ENCODE measurements at regions not wholly inside any gene's neighbourhood (a gene's known extent, or its start where the extent isn't known, plus 50 kb on each side); places are given as distances from the start of the nearest gene placed in this dataset.

DNA sequence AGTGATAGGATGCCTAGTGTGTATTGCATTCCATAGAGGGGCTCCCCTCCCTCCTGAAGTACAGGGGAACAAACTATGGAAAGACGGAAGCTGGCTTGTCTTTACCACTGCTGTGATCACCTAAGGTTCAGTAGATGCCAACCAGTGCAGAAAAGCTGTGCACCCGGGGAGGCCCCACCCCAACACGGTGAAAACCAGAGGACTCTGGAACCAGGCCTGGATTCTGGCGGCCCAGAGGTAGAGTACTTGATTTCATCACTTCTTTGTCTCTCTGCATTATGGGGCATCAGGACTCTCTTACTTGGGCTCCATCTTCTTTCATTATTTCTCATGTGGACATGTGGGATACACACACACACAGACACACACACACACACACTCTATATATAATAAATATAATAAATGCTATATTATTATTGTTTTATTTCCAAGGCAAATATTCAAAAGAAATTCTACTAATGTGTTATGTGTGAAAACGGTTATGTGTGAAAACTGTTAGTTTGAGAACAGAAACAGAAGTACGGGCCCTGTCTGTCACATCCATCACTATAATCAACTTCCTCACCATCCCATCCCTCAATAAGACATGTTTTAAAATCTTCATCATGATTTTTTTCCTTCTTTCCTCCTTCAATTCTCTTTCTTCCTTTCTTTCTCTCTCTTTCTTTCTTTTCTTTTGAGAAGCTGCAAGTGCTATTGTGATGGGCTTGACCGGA lies 152.4 kb upstream of the CMC1 start:
- no peak for DNase-seq
- TF ChIP-seq GATA1 (IDR thresholded peaks at IDR 0.05; ENCODE audit: low read depth, low read length): no peak
- no peak for TF ChIP-seq POLR2A (IDR thresholded peaks at IDR 0.05; ENCODE audit: low read length)

DNA sequence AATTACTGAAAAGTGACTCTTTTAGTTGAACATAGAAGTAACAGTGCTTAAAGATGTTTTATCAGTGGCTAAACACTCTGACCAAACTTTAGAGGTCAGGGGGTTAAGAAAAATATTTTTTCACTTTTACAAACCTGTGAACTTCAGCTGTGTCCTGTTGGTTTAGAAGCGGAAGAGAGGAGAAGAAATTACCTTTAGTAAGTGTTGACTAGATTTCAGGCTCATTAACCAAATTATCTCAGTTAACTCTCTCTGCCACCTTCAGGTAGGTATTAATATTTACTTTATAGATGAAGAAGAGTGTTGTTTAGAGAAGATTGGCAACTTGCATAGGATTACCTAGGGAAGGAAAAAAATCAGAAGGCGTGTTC lies 151.9 kb upstream of the CMC1 start:
- DNase-seq: no peak
- TF ChIP-seq GATA1 (IDR thresholded peaks at IDR 0.05; ENCODE audit: low read depth, low read length): no peak
- TF ChIP-seq POLR2A (IDR thresholded peaks at IDR 0.05; ENCODE audit: low read length): no peak

DNA sequence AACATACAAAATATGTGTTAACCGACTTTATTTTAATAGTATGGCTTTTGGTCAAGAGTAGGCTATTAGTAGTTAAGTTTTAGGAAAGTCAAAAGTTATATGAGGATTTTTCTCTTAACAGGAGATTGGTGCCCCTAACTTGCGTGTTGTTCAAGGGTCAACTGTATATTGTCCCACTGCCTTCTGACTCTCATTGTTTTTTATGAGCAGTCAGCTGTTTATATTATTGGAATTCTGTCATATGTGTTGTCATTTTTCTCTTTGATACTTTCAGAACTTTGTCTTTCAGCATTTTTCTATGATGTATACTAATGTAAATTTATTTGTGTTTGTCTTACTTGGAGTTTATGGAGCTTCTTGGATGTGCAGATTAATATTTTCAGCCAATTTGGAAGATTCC lies 142.1 kb upstream of the CMC1 start:
- DNase-seq: no peak
- no peak for TF ChIP-seq GATA1 (IDR thresholded peaks at IDR 0.05; ENCODE audit: low read depth, low read length)
- TF ChIP-seq POLR2A (IDR thresholded peaks at IDR 0.05; ENCODE audit: low read length): no peak

DNA sequence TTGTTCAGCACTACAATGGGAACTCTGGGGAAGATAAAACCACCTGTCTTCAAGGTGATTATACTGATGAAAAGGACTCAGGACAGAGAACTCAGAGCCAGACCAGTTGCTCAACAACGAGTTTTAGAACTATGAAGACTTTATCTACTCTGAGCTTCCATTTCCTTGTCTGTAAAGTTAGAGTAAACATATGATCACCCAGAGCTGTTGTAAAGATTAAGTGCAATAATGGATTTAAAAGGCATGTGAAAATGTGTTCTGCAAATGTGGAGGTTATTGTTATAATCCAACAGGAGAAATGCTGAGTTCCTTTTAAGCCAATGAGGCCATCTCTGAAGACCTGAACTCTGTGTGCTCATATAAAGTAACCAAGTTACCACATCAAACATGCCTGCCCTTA lies 139.7 kb upstream of the CMC1 start:
- no peak for DNase-seq
- no peak for TF ChIP-seq POLR2A (IDR thresholded peaks at IDR 0.05; ENCODE audit: low read length)
- TF ChIP-seq GATA1 (IDR thresholded peaks at IDR 0.05; ENCODE audit: low read depth, low read length): no peak

DNA sequence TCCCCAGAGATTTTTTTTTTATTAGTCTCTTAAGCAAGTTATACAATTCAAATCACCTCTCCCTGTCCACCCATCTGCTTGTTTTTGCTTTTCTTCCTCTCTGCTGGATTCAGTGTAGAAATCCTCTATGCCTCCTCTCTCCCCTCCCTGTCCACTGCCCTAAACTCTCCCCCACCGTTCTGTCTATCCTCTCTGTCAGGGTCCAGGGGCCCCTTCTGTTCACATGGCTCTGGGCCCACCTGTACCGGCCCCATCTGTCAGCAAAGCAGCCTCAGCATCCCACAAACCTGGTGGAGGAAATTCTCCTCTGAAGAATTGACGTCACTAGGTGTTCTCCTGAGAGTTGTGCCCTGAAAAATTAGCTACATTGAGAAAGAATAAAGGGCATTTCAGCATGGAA lies 137.6 kb upstream of the CMC1 start:
- TF ChIP-seq GATA1 (IDR thresholded peaks at IDR 0.05; ENCODE audit: low read depth, low read length) (no peak), POLR2A (IDR thresholded peaks at IDR 0.05; ENCODE audit: low read length) (no peak)
- DNase-seq: no peak

DNA sequence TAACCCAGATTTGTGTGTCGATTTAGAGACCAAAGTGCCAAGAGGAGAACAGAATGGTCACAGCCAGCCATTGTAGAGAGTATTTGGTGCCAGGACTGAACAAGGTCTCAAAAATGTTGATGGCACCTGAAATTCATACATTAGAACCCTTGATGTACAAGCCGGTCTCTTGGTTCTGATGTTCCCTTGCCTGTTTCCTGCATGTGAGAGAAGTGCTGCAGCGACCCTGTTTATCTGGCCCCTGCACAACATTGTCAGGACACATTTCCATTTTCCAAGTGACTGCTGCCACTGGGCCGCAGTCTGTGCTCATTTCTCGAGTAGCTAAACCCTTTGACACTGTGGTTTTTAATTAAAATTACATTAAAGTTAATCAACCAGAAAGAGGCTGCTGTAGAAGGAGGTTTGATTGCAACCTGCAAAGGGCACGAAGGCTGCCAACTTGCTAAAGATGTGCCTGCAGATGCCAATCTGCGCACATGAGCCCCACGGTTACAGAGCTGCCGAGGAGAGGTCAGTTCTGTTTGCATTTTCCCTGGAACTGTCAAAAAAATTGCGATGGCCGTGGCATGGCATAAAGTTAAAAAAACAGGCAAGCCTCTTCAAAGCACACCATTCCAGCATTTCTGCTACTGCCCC lies 136.4 kb upstream of the CMC1 start:
- TF ChIP-seq GATA1 (IDR thresholded peaks at IDR 0.05; ENCODE audit: low read depth, low read length): no peak
- no peak for TF ChIP-seq POLR2A (IDR thresholded peaks at IDR 0.05; ENCODE audit: low read length)
- no peak for DNase-seq

DNA sequence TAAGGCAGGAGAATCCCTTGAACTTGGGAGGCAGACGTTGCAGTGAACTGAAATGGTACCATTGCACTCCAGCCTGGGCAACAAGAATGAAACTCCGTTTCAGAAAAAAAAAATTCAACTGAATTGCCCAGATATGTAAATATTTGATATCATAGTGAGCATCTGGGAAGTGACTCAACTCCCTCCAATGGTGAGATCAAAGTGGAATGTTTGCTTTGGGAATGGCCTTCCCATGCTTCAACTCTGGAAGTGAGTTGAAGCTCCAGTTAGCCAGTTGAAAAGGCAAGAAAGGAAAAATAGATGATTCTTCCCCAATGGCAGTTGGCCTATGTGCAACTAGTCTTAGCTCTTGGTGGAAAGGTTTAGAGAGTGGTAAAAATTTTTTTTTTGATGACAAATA lies 131.6 kb upstream of the CMC1 start:
- no peak for TF ChIP-seq GATA1 (IDR thresholded peaks at IDR 0.05; ENCODE audit: low read depth, low read length)
- no peak for DNase-seq

DNA sequence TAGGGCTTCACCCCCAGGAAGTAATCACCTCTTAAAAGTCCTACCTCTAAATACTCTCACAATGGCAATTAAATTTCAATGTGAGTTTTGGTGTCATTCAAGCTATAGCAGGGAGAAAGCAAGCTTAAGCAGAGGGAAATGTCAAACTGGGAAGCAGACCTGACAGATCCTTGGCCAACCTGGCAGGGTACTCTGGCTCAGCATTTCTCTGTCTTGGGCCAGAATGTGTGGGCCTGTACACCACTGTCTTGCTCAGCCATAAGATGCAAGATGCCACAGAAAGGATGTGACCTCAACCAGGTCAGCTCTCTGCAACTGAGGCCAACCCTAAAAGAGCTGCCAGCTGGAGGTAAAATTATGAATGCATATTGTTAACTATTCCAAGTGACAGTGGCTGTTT lies 130.6 kb upstream of the CMC1 start:
- no peak for TF ChIP-seq GATA1 (IDR thresholded peaks at IDR 0.05; ENCODE audit: low read depth, low read length)
- TF ChIP-seq POLR2A (IDR thresholded peaks at IDR 0.05; ENCODE audit: low read length): no peak
- no peak for DNase-seq

DNA sequence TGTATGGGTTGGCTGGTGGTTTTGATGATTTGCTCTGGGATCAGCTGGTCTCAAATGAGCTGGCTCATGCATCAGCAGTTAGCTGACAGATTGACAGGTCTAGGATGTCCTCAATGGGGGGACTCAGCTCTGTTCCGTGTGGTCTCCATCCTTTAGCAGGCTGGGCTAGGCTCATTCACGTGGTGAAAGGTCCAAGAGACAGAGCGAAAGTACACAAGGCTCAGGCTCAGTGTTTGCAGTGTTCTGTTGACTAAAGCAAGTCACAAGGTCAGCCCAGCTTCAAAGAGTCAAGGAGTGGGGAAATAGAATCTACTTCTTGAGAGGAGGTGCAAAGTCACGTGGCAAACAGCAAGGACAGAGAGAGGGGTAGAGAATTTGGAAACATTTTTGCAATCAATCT lies 126.5 kb upstream of the CMC1 start:
- DNase-seq: no peak
- no peak for TF ChIP-seq GATA1 (IDR thresholded peaks at IDR 0.05; ENCODE audit: low read depth, low read length)
- TF ChIP-seq POLR2A (IDR thresholded peaks at IDR 0.05; ENCODE audit: low read length): no peak

DNA sequence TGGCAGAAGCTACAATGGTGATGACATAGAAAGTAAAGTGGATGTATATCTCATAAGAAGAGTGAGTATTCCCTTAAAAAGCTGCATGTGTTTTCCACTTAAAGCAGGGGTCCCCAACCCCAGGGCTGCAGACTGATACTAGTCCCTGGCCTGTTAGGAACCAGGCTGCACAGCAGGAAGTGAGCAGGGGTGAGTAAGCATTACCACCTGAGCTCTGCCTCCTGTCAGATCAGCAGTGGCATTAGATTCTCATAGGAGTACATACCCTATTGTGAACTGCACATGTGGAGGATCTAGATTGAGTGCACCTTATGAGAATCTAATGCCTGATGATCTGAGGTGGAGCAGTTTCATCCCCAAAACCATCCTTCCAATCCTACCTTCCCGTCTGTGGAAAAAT lies 126.1 kb upstream of the CMC1 start:
- TF ChIP-seq POLR2A (IDR thresholded peaks at IDR 0.05; ENCODE audit: low read length) (no peak), GATA1 (IDR thresholded peaks at IDR 0.05; ENCODE audit: low read depth, low read length) (no peak)
- DNase-seq: no peak

DNA sequence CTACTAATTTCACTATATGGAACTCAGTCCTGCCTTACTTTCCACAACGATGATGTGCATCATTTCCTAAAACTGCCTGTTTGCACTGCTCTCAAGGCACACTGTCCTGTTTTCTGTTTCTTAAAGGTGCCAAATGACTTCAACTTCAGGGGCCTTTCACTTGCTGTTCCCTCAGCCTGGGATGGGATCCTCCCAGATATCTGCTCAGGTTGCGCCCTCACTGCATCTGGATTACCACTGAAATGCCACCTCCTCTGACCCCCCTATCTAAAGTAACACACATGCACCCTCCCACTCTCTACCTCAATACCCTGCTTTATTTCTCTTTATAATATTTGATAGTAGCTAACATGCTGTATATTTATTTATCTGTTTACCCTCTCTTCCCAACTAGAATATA lies 123.8 kb upstream of the CMC1 start:
- no peak for DNase-seq
- no peak for TF ChIP-seq GATA1 (IDR thresholded peaks at IDR 0.05; ENCODE audit: low read depth, low read length)
- no peak for TF ChIP-seq POLR2A (IDR thresholded peaks at IDR 0.05; ENCODE audit: low read length)

DNA sequence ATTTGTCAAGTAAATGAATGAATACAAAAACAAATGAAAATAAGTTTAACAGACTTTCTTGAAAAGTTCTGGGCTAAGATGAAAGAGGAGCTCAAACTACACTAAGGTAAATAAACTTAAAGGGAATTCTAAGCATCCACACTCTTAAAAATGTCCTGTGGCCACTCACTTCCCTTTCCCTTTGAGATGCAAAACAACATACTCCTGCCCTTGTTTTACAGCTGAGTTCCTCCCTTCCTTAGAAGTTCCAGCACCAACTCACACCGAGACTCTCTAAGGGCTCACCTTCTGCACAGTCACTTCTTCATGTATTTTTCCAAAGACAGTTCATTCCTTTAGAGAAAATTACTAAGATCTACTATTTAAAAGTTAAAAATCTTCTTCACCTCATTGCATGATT lies 123.3 kb upstream of the CMC1 start:
- no peak for DNase-seq
- TF ChIP-seq GATA1 (IDR thresholded peaks at IDR 0.05; ENCODE audit: low read depth, low read length): no peak
- no peak for TF ChIP-seq POLR2A (IDR thresholded peaks at IDR 0.05; ENCODE audit: low read length)

DNA sequence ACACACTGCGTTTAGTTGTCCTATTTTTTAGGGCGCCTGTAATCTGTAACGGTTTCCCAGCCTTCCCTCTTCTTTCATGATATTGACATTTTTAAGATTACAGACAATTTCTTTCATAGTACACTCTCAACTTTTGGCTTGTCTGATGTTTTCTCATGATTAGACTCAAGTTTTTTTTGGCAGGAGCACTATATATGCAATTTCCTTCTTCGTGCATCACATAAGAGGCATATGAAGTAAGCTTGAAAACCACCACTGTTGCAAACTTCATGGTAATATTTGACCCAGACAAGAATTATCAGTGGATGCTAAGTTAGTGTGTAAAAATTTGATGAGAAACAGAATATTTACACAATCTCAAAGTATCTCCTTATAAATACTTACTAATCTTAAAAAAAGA lies 119.2 kb upstream of the CMC1 start:
- DNase-seq: no peak

DNA sequence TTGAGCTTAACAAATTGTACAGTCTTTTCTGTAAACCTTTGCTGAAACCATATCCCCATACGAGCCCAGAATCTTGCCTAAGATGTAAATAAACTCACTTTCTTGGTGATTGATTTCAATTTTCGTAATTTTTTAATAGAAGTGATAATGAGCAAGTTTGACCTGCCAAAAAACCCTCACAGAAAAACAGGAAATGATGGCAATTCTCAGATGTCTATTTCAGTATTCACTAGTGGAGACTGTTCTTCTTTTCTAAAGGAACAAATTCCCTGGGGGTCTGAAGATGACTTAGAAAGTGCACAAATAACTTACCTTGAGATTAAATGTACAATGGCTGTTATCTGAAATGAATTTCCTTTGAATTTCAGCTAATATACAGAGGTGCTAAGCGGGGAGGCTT lies 116.5 kb upstream of the CMC1 start:
- no peak for TF ChIP-seq POLR2A (IDR thresholded peaks at IDR 0.05; ENCODE audit: low read length)
- no peak for TF ChIP-seq GATA1 (IDR thresholded peaks at IDR 0.05; ENCODE audit: low read depth, low read length)
- no peak for DNase-seq

More for the DNA sequence above, 119.2 kb upstream of the CMC1 start:
- TF ChIP-seq GATA1 (IDR thresholded peaks at IDR 0.05; ENCODE audit: low read depth, low read length) (no peak), POLR2A (IDR thresholded peaks at IDR 0.05; ENCODE audit: low read length) (no peak)

DNA sequence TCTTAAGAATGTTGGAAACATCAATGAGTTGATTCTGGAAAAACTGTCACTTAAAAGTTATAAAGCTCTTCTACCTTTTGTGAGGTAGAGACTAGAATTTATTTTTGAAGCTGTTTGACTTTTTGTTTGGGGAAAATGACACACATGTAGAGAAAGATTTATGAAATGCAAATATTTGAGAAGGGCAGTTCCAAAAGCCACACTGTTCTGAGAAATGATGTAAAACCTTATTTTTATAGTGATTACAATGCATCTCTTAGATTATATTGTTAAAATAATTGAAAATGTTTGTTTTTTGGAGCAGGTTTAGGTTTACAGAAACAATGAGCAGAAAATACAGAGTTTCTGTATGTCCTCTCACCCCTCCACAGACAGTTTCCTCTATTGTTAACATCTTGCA lies 116.1 kb upstream of the CMC1 start:
- no peak for TF ChIP-seq POLR2A (IDR thresholded peaks at IDR 0.05; ENCODE audit: low read length)
- no peak for DNase-seq
